Keratinocyte (primary cell): ENCODE measurements at regions not wholly inside any gene's neighbourhood (a gene's known extent, or its start where the extent isn't known, plus 50 kb on each side); places are given as distances from the start of the nearest gene placed in this dataset.

Experiments
- DNase-seq: peaks from one replicate; pipeline ENCODE4 v3.0.0-alpha.2; 2011; ENCODE audit warnings: low read depth, missing footprints, low spot score
- FAIRE-seq: peaks from 2 replicates; lab custom pipeline; 2011; peaks lifted over from hg19 to GRCh38; lab: Jason Lieb, UNC
- H2AFZ ChIP-seq: 2 replicates; pipeline ENCODE4 v1.6.0; 2012; ENCODE audit warnings: low read length, control low read depth, inconsistent platforms; ENCODE audit not compliant: control insufficient read depth
- H3K27ac ChIP-seq: 2 replicates; pipeline ENCODE4 v1.5.1; 2011; ENCODE audit warnings: low read length; ENCODE audit not compliant: control insufficient read depth, insufficient read depth
- H3K27me3 ChIP-seq: 3 replicates; pipeline ENCODE4 v1.6.0; 2011; ENCODE audit warnings: low read length; ENCODE audit not compliant: control insufficient read depth, insufficient read depth; ENCODE audit errors: extremely low read depth
- H3K36me3 ChIP-seq, 2 experiments: 2 replicates in 1 of 2; 3 replicates in 1 of 2; pipeline ENCODE4 v1.5.1; 2011; ENCODE audit warnings: low read length in 2 of 2, mild to moderate bottlenecking in 1 of 2; ENCODE audit not compliant: control insufficient read depth in 2 of 2, insufficient read depth in 2 of 2; ENCODE audit errors: extremely low read depth in 1 of 2
- H3K4me1 ChIP-seq: 3 replicates; pipeline ENCODE4 v1.5.1; 2011; ENCODE audit warnings: low read length; ENCODE audit not compliant: control insufficient read depth, insufficient read depth; ENCODE audit errors: extremely low read depth
- H3K4me2 ChIP-seq: 3 replicates; pipeline ENCODE4 v1.6.0; 2011; ENCODE audit warnings: low read depth, low read length; ENCODE audit not compliant: control insufficient read depth, insufficient read depth; ENCODE audit errors: extremely low read depth
- H3K4me3 ChIP-seq, 3 experiments: fragments of 200-600 bp in 1 of 3; sonication (generic) in 1 of 3; 2 replicates in 2 of 3; 3 replicates in 1 of 3; pipeline ENCODE4 v1.5.1; 2011 to 2016; ENCODE audit warnings: low read length in 3 of 3, mild to moderate bottlenecking in 3 of 3, control low read depth in 2 of 3, inconsistent platforms in 1 of 3, low read depth in 1 of 3, mixed read lengths in 1 of 3, mixed run types in 1 of 3, moderate library complexity in 1 of 3; ENCODE audit not compliant: control insufficient read depth in 2 of 3, insufficient read depth in 2 of 3; ENCODE audit errors: extremely low read depth in 1 of 3
- H3K79me2 ChIP-seq: 2 replicates; pipeline ENCODE4 v1.6.0; 2012; ENCODE audit warnings: low read length; ENCODE audit not compliant: control insufficient read depth, insufficient read depth
- H3K9ac ChIP-seq: 3 replicates; pipeline ENCODE4 v1.6.0; 2011; ENCODE audit warnings: low read length; ENCODE audit not compliant: control insufficient read depth, insufficient read depth; ENCODE audit errors: extremely low read depth
- H3K9me1 ChIP-seq: 3 replicates; pipeline ENCODE4 v1.6.0; 2011; ENCODE audit warnings: low read length; ENCODE audit not compliant: control insufficient read depth, insufficient read depth; ENCODE audit errors: extremely low read depth
- H3K9me3 ChIP-seq: 2 replicates; pipeline ENCODE4 v1.5.1; 2012; ENCODE audit warnings: low read depth, low read length; ENCODE audit not compliant: control insufficient read depth
- H4K20me1 ChIP-seq: 3 replicates; pipeline ENCODE4 v1.6.0; 2011; ENCODE audit warnings: low read length; ENCODE audit not compliant: control insufficient read depth, insufficient read depth; ENCODE audit errors: extremely low read depth
- CTCF ChIP-seq, 3 experiments: IDR thresholded peaks in 1 of 3; conservative IDR thresholded peaks in 1 of 3; optimal IDR thresholded peaks in 1 of 3; 2 replicates in 2 of 3; 3 replicates in 1 of 3; pipeline versions ENCODE3 to v1.5.1; 2011; ENCODE audit warnings: low read length in 3 of 3, mild to moderate bottlenecking in 3 of 3, moderate library complexity in 2 of 3, control low read depth in 1 of 3, inconsistent platforms in 1 of 3; ENCODE audit not compliant: insufficient read depth in 2 of 3; ENCODE audit errors: extremely low read depth in 1 of 3
- EZH2 ChIP-seq: IDR thresholded peaks from one replicate; pipeline ENCODE4 v1.6.1; 2012; ENCODE audit warnings: inconsistent platforms, mild to moderate bottlenecking, low read length, moderate library complexity
- dilution Hi-C: fragments of 300-500 bp; cut with MboI; formaldehyde crosslinking; loops from one replicate; pipeline ENCODE4 v1.7.0; 2020; ENCODE audit warnings: low sequenced_read_pairs; ENCODE audit not compliant: extremely low pct_ligation_motif_present

GRCh38 chr13:55632402-55632801, 1508.3 kb upstream of the PRR20A start:
- dilution Hi-C loops = no loop called here
- FAIRE-seq = no peak

DNA sequence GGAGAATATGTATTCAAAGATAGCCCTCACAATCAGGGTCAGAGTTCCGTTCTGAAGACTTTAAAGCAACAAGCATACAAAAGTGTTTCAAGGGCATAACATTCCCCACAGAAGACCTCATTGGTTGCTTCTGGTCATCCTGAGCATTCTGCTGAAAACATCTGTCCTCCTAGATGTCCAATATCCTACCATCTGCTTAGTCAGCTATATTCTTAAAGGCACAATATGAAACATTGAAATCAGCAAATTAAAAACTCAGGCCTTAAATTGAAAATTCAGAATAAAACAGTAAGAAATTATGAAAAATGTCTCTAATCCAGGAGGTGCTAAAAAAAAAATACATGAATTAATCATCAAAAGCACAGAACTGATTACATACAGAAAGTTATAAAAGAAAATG, 1491.2 kb upstream of the PRR20A start:
- H2AFZ ChIP-seq = no peak overlapping the region
- no peaks in the 10 kb centered on the region for H4K20me1 ChIP-seq
- DNase-seq (no peak), FAIRE-seq (no peak)
- dilution Hi-C loops = no loop called here
- H3K9ac ChIP-seq = no peak overlapping the region
- no peaks in the 10 kb centered on the region for H3K9me3 ChIP-seq
- no peak overlapping the region for H3K4me2 ChIP-seq
- no peaks in the 10 kb centered on the region for H3K36me3 ChIP-seq
- no peaks in the 10 kb centered on the region for H3K27me3 ChIP-seq
- H3K4me1 ChIP-seq = no peaks in the 10 kb centered on the region
- TF ChIP-seq CTCF (optimal IDR thresholded peaks at IDR 0.05 in 1 of 3, IDR thresholded peaks at IDR 0.05 in 1 of 3, conservative IDR thresholded peaks at IDR 0.05 in 1 of 3; ENCODE audit: extremely low read depth in 1 of 3, insufficient read depth in 2 of 3, low read length in 3 of 3) (no peak), EZH2 (no peak)
- no peak overlapping the region for H3K4me3 ChIP-seq
- no peaks in the 10 kb centered on the region for H3K79me2 ChIP-seq
- no peaks in the 10 kb centered on the region for H3K9me1 ChIP-seq
- H3K27ac ChIP-seq = no peak overlapping the region

More at GRCh38 chr13:55632402-55632801, 1508.3 kb upstream of the PRR20A start:
- no peak for TF ChIP-seq CTCF (optimal IDR thresholded peaks at IDR 0.05 in 1 of 3, IDR thresholded peaks at IDR 0.05 in 1 of 3, conservative IDR thresholded peaks at IDR 0.05 in 1 of 3; ENCODE audit: extremely low read depth in 1 of 3, insufficient read depth in 2 of 3, low read length in 3 of 3)
- TF ChIP-seq EZH2 = no peak
- no peak overlapping the region for H3K4me2 ChIP-seq
- H3K9me1 ChIP-seq = no peaks in the 10 kb centered on the region
- H3K9ac ChIP-seq = no peak overlapping the region
- H3K36me3 ChIP-seq = no peaks in the 10 kb centered on the region
- DNase-seq = no peak
- H3K9me3 ChIP-seq = no peaks in the 10 kb centered on the region
- H3K27ac ChIP-seq = no peak overlapping the region
- H4K20me1 ChIP-seq = no peaks in the 10 kb centered on the region
- H3K4me3 ChIP-seq = no peak overlapping the region
- H3K27me3 ChIP-seq = no peaks in the 10 kb centered on the region
- no peaks in the 10 kb centered on the region for H3K4me1 ChIP-seq
- H3K79me2 ChIP-seq = no peaks in the 10 kb centered on the region
- no peak overlapping the region for H2AFZ ChIP-seq
